ENCODE measurements at regions not wholly inside any gene's neighbourhood (a gene's known extent, or its start where the extent isn't known, plus 50 kb on each side); places are given as distances from the start of the nearest gene placed in this dataset.

DNA sequence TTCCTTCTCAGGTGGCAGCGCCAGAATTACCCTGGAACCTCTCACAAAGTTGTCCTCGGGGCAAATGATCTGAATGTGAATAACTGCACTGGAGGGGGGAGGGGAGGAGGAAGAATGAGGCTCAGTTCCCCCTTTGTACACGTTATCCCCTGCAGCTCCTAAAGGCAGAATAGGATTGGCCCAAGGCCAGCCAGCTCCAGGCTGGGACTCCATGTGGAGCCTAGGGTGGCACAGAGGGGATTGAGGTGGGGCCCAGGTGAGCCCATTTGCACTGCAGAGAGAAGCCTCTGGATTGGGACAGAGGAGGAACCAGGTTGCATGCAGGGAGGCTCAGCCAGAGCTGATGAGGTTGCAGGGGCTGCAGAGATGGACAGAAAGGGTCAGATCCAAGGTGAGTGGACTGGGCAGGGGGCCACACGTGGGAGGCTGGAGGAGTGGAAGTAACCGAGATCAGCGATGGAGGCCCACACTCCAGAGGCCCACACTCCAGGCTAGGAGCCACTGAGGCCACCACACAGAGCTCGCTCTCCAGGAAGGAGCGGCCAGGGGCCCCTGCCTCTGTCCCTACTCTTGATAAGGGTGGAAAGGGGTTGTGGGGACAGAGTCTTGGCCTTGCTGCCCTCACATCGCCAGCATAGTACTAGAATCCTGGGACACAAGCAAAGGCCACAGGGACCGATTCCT lies 78.6 kb downstream of the RBFOX3 start:
- Histone ChIP-seq H3K9me3 (no peaks in the 10 kb centered on the region), H3K4me3 (no peak overlapping the region), H3K4me1 (no peaks in the 10 kb centered on the region), H3K27ac (no peak overlapping the region), H3K27me3 (peaks cover 61% of the 10 kb centered on the region), H3K36me3 (no peaks in the 10 kb centered on the region)
- TF ChIP-seq, protein P1, sequence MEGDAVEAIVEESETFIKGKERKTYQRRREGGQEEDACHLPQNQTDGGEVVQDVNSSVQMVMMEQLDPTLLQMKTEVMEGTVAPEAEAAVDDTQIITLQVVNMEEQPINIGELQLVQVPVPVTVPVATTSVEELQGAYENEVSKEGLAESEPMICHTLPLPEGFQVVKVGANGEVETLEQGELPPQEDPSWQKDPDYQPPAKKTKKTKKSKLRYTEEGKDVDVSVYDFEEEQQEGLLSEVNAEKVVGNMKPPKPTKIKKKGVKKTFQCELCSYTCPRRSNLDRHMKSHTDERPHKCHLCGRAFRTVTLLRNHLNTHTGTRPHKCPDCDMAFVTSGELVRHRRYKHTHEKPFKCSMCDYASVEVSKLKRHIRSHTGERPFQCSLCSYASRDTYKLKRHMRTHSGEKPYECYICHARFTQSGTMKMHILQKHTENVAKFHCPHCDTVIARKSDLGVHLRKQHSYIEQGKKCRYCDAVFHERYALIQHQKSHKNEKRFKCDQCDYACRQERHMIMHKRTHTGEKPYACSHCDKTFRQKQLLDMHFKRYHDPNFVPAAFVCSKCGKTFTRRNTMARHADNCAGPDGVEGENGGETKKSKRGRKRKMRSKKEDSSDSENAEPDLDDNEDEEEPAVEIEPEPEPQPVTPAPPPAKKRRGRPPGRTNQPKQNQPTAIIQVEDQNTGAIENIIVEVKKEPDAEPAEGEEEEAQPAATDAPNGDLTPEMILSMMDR (IDR thresholded peaks at IDR 0.05), result no peak
- no peak for TF ChIP-seq EP300 (IDR thresholded peaks at IDR 0.05)
- no peak for TF ChIP-seq POLR2AphosphoS5 (IDR thresholded peaks at IDR 0.05)
- TF ChIP-seq POLR2A (IDR thresholded peaks at IDR 0.05), result no peak
- ATAC-seq, result no peak
- 50 to 67% methylated on average over 1 to 7 of the region's 10 CpGs for WGBS, 2 donors (ENCODE audit: low coverage in 1 of 2)

DNA sequence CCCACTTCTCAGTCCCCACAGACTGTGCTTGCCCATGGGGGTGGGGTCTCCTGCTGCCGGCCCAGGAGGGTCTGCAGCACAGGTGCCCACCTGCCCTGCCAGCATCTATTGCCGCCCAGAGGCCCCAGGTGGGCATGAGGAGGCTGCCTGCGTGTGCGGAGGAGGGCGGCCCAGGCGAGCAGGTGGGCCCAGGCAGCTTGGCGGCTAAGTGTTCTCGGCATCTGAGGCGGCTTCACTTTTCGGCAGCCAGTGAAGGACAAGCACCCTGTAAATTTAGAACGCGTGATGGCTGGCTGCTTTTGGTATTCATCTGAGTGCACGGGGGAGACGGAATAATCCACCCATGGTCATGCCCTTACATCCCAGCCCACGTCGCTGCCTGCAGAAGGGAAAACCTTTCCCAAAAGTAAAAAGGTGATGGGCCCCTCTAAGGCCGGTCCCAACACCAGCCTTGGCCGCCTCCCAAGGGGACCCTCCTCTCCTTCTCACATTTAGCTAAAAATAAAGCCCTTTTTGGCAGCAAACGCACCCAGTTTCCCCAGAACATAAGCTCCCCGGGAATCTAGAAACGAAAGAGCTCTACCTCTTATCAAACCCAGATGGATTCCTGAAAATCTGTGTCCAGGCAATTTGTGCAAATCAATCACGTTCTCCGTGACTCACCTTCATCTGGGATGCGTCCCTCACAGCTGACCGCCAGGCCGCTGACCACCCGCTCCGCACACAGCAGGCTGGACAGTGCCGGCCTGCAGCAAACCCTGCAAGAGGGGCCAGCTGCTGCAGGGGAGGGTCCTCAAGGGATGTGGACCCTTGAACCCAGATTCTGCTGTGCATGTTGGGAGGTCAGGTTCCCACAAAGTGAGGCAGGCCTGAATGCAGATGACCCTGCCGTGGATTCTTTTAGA lies 79.4 kb downstream of the RBFOX3 start:
- no peak for ATAC-seq
- H3K27ac ChIP-seq, result no peak overlapping the region
- peaks cover 65% of the 10 kb centered on the region for H3K27me3 ChIP-seq
- H3K36me3 ChIP-seq, result no peaks in the 10 kb centered on the region
- TF ChIP-seq, protein P1 (IDR thresholded peaks at IDR 0.05), result no peak
- TF ChIP-seq EP300 (IDR thresholded peaks at IDR 0.05), result no peak
- no peak for TF ChIP-seq POLR2A (IDR thresholded peaks at IDR 0.05)
- no peak for TF ChIP-seq POLR2AphosphoS5 (IDR thresholded peaks at IDR 0.05)
- H3K9me3 ChIP-seq, result no peaks in the 10 kb centered on the region
- H3K4me3 ChIP-seq, result no peak overlapping the region
- 37 to 53% methylated on average over 3 to 4 of the region's 30 CpGs for WGBS, 2 donors (ENCODE audit: low coverage in 1 of 2)
- no peaks in the 10 kb centered on the region for H3K4me1 ChIP-seq

DNA sequence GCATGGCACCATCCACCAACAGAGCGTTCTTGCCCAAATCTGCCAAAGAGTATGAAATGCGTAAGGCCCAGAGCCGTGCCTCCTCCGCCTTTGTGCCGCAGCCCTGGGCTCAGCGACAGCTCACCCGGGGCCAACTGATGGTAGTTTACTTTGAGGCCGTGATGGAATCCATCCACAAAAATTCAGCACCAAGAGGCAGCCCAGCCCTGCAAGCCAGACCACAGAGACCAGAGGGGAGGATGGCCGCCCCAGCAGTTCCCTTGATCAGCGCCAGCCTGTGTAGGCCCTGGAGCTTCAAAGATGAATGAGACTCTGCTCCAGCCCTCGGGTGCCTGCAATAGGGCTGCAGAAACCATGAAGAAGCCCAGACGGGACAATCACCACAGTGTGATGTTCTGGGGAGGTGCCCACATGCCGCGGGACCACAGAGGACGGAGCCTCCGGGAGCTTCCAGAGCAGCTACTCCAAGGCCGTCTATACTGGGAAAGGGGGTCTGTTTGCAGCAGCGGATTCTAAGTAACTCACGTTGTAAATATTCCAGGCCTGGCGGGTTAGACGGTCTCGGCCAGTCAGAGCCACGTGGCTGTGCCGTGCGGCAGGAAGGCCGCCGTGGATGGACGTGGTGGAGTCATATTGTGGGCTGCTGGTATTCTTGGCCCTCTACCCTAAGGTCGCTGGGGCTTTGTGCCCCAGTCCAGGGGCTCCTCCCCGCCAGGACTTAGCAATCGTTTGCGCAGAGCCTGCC lies 80.3 kb downstream of the RBFOX3 start:
- no peaks in the 10 kb centered on the region for H3K36me3 ChIP-seq
- TF ChIP-seq POLR2A (IDR thresholded peaks at IDR 0.05), result no peak
- TF ChIP-seq, protein P1 (IDR thresholded peaks at IDR 0.05), result no peak
- 89% methylated on average over 11 of the region's 32 CpGs; no CpG with 5 or more reads in 1 of the 2 donors for WGBS, 2 donors (ENCODE audit: low coverage in 1 of 2)
- no peak for ATAC-seq
- no peak overlapping the region for H3K4me3 ChIP-seq
- H3K27me3 ChIP-seq, result peaks cover 74% of the 10 kb centered on the region
- H3K27ac ChIP-seq, result no peak overlapping the region
- H3K4me1 ChIP-seq, result no peaks in the 10 kb centered on the region
- no peaks in the 10 kb centered on the region for H3K9me3 ChIP-seq

DNA sequence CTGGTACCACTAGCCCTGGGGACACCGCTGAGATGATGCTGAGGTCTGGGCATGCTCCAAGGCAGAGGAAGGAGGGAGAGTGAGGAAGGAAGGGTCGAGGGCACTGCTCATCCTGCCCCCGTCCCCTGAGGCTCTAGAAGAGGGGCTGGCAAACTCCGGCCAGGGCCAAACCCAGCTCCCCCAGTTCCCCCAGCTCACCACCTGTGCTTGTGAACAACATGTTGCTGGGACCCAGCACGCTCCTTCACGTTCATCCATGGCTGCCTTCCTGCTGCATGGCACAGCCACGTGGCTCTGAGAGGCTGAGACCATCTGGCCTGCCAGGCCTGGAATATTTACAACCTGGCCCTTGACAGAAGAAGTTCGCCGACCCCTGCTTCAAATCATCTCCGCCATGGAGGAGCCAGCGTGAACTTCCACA lies 81.2 kb downstream of the RBFOX3 start:
- TF ChIP-seq POLR2AphosphoS5 (IDR thresholded peaks at IDR 0.05) (no peak), EP300 (IDR thresholded peaks at IDR 0.05) (no peak), POLR2A (IDR thresholded peaks at IDR 0.05) (no peak)
- TF ChIP-seq, protein P1 (IDR thresholded peaks at IDR 0.05), result no peak
- H3K4me3 ChIP-seq, result no peak overlapping the region
- no peaks in the 10 kb centered on the region for H3K4me1 ChIP-seq
- peaks cover 82% of the 10 kb centered on the region for H3K27me3 ChIP-seq
- H3K9me3 ChIP-seq, result no peaks in the 10 kb centered on the region
- H3K36me3 ChIP-seq, result no peaks in the 10 kb centered on the region
- no peak for ATAC-seq
- 58 to 78% methylated on average over 3 to 11 of the region's 11 CpGs for WGBS, 2 donors (ENCODE audit: low coverage in 1 of 2)
- H3K27ac ChIP-seq, result no peak overlapping the region
